Liver (tissue), 3 donors: ENCODE measurements at regions not wholly inside any gene's neighbourhood (a gene's known extent, or its start where the extent isn't known, plus 50 kb on each side); places are given as distances from the start of the nearest gene placed in this dataset.

Experiments used
- JUND ChIP-seq, 2 donors: IDR thresholded peaks; 2 replicates each; pipeline ENCODE4 v1.6.1; 2016; ENCODE audit warnings: antibody characterized with exemption in 2 of 2
- TAF1 ChIP-seq: conservative IDR thresholded peaks from 2 replicates; pipeline ENCODE4 v1.6.1; 2016; ENCODE audit warnings: antibody characterized with exemption, mild to moderate bottlenecking
- YY1 ChIP-seq: IDR thresholded peaks from 2 replicates; pipeline ENCODE4 v1.6.1; 2016; ENCODE audit warnings: antibody characterized with exemption, mild to moderate bottlenecking
- TF ChIP-seq, protein P1 (sequence below): fragments of 150-350 bp; IDR thresholded peaks from 2 replicates; pipeline ENCODE4 v1.5.1; 2017; ENCODE audit warnings: improper control_type of control experiment, low read depth, low read length; ENCODE audit not compliant: missing input control
- TF ChIP-seq, protein P2 (sequence below): IDR thresholded peaks from 2 replicates; pipeline ENCODE4 v1.6.1; 2016; ENCODE audit warnings: antibody characterized with exemption, mild to moderate bottlenecking
- TF ChIP-seq, protein P3 (sequence below): IDR thresholded peaks from 2 replicates; pipeline ENCODE4 v1.6.1; 2016; ENCODE audit warnings: antibody characterized with exemption
- TF ChIP-seq, protein P4 (sequence below): IDR thresholded peaks from 2 replicates; pipeline ENCODE4 v1.6.1; 2016; ENCODE audit warnings: antibody characterized with exemption
- donor health status: healthy.
- donor health status: healthy.

DNA sequence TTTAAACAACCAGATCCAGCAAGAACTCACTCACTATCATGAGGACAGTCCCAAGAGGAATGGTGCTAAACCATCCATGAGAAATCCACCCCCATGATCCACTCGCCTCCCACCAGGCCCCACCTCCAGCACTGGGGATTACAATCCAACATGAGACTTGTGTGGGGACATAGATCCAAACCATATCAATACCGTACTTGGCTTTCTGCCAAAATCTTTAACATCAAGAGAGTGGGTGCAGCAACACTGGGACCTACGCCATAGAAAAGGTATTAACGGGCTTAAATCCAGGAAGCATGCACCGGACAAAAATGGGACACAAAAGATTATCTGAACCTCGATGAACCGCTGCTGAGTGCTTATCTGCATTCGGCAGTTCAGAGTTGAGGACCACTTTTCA lies 322.3 kb upstream of the ARID1B start:
- TF ChIP-seq, protein P1, sequence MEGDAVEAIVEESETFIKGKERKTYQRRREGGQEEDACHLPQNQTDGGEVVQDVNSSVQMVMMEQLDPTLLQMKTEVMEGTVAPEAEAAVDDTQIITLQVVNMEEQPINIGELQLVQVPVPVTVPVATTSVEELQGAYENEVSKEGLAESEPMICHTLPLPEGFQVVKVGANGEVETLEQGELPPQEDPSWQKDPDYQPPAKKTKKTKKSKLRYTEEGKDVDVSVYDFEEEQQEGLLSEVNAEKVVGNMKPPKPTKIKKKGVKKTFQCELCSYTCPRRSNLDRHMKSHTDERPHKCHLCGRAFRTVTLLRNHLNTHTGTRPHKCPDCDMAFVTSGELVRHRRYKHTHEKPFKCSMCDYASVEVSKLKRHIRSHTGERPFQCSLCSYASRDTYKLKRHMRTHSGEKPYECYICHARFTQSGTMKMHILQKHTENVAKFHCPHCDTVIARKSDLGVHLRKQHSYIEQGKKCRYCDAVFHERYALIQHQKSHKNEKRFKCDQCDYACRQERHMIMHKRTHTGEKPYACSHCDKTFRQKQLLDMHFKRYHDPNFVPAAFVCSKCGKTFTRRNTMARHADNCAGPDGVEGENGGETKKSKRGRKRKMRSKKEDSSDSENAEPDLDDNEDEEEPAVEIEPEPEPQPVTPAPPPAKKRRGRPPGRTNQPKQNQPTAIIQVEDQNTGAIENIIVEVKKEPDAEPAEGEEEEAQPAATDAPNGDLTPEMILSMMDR = no peak
- no peak for TF ChIP-seq TAF1
- no peak for TF ChIP-seq JUND (IDR thresholded peaks at IDR 0.05)
- TF ChIP-seq, protein P2, sequence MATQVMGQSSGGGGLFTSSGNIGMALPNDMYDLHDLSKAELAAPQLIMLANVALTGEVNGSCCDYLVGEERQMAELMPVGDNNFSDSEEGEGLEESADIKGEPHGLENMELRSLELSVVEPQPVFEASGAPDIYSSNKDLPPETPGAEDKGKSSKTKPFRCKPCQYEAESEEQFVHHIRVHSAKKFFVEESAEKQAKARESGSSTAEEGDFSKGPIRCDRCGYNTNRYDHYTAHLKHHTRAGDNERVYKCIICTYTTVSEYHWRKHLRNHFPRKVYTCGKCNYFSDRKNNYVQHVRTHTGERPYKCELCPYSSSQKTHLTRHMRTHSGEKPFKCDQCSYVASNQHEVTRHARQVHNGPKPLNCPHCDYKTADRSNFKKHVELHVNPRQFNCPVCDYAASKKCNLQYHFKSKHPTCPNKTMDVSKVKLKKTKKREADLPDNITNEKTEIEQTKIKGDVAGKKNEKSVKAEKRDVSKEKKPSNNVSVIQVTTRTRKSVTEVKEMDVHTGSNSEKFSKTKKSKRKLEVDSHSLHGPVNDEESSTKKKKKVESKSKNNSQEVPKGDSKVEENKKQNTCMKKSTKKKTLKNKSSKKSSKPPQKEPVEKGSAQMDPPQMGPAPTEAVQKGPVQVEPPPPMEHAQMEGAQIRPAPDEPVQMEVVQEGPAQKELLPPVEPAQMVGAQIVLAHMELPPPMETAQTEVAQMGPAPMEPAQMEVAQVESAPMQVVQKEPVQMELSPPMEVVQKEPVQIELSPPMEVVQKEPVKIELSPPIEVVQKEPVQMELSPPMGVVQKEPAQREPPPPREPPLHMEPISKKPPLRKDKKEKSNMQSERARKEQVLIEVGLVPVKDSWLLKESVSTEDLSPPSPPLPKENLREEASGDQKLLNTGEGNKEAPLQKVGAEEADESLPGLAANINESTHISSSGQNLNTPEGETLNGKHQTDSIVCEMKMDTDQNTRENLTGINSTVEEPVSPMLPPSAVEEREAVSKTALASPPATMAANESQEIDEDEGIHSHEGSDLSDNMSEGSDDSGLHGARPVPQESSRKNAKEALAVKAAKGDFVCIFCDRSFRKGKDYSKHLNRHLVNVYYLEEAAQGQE = no peak
- TF ChIP-seq, protein P3, sequence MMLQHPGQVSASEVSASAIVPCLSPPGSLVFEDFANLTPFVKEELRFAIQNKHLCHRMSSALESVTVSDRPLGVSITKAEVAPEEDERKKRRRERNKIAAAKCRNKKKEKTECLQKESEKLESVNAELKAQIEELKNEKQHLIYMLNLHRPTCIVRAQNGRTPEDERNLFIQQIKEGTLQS = no peak
- TF ChIP-seq, protein P4, sequence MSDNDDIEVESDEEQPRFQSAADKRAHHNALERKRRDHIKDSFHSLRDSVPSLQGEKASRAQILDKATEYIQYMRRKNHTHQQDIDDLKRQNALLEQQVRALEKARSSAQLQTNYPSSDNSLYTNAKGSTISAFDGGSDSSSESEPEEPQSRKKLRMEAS = no peak
- no peak for TF ChIP-seq YY1
